Ammon's horn (tissue), 1 donor: ENCODE measurements at regions not wholly inside any gene's neighbourhood (a gene's known extent, or its start where the extent isn't known, plus 50 kb on each side); places are given as distances from the start of the nearest gene placed in this dataset.
A peak's percentile ranks its signal among the peaks of the same experiment; 100 is the strongest.

Experiments
- DNase-seq: peaks from one replicate; pipeline ENCODE4 v3.0.0-alpha.2; 2016; ENCODE audit warnings: low spot score

DNA sequence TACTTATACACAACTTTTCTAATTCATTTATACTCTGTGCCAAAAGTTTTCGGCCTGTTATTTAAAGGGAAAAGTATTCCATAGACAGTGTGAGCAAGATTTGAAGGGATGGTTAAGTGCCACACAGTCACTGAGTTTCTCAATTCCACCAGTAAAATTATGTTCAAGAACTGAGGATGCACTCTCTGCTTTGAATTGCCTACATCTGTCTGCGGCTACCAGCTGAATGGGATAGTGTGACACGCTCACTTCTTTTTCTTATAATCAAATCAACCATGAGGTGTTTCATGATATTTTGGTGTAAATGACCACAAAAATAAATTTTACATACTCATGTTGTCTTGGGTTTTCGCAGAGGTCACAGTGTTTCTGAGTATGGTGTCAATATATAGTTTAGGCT is 218.4 kb upstream of the TMEM161B start:
- DNase-seq = no peak

DNA sequence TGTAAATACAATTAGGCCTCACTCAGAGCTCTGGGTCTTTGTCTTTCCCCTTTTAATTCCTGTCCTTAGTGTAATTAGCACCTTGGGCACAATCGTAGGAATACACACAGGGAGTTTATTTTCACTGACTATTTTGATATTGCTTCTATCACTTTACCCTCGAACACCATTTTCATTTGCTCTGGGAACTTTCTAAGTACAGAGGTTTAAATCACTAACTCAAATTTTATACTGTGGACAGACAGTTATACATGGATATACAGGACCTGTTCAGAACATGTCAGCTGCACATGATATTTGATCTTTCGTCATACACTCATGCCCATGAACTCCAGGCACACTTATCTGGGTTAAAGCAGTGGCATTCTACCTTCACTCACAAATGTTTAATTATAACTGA is 217.8 kb upstream of the TMEM161B start:
- no peak for DNase-seq

DNA sequence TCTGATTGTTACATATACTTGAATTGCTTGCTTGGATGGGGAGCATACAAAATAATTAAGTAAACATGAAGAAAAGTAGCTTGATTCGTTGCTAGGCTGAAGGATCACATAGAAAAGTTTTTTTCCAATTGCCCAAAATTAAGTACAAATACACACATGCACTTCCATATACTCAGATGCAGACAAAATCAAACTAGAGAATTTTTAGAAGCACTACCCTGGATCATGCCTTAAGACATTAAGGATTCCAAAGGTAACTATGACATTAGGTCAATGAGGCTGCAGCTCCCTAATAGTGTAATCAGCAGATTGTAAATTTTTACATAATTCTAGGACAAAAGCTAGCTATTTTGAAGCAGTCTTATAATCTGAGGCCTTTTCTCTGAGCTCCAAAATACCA is 216.9 kb upstream of the TMEM161B start:
- DNase-seq = no peak

DNA sequence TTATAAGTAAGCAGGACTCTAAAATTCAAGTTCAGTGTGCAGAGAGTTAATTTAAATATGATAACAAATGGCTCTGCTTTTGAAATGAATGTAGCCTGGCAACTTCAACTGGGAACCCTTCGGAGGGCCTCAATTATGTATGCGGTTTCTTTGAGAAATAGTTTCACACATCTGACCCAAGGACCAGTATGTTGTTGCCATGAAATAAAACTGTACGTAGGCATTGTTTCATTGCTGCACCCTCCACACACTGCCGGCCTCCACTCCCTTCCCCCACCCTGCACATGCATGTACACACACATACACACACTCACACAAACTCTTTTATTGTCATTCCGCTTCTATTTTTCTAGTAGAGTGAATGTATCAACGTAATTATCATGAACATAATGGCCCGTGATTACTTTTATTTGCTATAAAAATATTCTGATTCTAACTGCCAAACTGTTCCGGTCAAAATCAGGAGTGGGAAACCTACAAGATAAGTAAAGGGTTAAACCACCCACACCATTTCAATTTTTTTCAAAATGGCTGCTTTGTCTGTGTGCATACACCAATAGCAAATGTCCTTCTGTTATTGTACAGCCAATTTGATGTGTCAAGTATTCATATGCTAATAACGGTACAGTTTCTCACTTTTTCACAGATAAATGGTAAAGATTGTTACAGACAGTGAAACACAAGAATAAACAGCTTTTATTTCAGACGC is 215.5 kb upstream of the TMEM161B start:
- DNase-seq = peak; percentile 16

DNA sequence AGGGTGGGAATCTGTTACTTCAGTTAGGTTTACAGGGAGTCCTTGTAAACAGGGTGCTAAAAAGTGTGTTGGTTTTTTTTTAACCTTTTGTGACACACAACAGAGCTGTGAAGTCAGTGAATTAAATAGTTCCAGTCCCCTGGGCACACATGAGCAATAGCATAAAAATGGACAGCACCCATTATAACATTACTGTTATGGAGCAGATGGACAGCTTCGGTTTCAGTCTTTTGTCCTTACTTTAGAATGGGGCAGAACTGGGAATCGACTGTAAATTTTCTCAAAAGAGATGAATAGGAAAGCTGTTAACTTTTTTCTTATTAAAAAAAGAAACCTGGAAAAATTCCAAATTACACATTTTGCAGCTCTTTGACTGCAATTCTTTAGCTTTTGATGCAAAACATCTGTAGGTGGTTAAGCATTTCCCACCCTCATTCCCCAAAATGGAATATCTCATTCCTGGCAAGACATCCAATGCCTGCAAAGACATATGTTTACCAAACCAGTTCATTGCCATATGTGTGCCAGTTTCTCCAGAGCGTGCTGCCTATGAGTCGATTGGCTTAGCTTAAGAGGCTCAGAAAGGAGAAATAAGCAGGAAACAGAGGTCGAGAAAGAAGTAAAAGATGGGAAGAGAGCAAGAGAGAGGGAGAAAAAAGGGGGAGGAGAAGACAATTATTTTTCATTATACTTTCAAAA is 212.3 kb upstream of the TMEM161B start:
- DNase-seq = peak; percentile 24

DNA sequence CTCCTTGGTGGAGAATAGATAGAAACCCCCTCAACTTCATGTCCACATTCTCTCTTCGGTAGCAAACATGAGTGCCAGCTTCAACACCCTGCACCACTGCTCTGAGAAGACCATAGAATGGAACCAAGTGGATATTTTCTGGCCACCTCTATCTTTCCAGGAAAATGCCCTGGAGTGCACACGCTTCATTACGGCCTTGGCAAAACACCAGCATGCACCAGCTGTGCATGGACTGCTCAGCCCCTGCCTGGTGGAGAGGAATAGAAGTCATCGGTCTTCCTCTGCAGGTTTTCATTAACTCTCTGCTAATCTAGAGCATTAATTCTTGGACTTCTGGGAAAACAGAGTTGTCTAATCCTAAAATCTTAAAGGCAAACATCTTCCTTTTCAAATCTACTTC is 211.6 kb upstream of the TMEM161B start:
- DNase-seq = peak; percentile 40

DNA sequence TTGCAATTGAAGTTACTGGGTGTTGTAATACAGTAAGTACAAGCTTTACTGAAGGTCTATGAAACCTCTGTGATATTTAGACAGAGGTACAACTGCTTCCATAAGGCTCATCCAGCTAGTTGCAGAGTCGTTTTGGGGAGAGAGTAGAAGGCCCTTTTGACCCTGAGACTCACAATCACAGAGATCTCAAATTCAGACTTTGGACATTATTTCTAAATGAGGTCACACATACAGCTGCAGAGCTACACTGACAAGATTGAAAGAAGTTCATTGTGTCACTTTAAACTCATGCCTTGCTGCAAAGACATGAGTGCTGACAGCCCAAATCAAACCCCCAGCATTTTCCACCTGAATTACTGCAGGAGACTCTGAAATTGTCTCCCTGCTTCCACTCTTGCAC is 205.9 kb upstream of the TMEM161B start:
- peak; percentile 27 for DNase-seq

DNA sequence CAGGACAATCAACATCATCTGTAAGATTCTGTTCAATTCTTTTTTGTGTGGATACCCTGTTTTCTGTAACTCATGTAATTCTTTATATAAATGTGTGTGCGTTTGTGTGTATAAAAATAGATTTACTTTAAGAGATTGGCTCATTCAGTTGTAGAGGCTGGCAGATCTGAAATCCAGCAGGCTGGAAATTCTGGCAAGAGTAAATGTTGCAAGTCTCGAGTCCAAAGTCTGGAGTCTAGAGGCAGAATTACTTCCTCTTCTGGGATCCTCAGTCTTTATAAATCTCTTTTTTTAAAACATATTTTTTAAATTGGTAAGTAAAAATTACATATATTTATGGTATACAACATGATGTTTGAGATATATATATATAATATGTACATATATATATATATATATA is 202.1 kb upstream of the TMEM161B start:
- no peak for DNase-seq

DNA sequence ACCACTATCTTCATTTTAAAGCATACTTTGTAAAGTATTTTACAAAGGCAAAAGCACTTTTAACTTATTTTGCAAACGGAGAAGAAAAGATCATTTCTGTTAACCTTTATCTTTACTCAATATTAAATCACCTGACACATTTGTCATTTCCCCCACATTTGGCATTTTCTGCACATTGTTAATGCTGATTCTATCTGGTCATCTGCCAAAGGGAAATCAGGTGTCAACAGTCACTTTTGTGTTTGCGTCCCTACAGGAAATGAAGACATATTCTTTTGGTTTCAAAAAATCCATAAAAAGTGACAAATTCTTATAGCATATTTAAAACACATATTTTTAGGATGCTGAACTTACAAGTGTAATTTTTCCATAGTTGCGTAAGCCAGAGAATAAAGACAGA is 191.3 kb upstream of the TMEM161B start:
- no peak for DNase-seq

DNA sequence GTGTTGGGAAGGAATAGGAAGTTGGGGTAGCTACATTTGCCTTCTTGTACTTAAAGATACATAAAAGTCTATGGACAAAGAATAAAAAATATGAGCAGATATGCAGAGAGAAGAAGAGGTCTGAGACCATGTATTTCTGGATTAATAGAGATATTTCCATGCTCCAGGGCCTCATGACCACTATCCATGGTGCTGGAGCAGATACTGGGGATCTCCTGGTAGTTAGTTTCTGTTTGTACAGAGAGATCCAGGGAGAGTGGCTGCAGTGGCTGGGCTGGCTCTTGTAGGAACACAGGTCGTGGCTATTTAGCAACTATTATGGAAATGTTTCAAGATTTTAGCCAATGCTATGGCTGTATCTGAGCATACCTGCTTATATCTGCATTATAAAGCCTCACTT is 184.2 kb upstream of the TMEM161B start:
- no peak for DNase-seq

DNA sequence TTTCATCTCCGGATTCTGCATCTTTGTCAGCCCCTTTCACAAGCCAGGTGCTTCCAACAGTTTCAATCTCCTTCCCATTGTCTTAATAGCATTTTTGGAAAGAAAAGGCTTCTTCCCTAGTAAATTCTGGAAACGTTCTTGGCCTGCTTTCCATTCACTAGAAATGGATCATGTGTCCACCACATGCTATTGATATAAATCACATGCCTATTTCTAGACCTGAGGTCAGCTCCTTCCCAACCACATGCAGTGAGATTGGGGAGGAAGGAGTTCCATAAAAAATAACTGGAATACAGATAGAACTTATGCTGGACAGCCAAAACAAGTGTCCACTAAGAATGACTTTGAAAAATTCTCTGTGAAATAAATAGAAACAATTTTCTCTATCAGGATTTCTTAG is 181.6 kb upstream of the TMEM161B start:
- DNase-seq = no peak

DNA sequence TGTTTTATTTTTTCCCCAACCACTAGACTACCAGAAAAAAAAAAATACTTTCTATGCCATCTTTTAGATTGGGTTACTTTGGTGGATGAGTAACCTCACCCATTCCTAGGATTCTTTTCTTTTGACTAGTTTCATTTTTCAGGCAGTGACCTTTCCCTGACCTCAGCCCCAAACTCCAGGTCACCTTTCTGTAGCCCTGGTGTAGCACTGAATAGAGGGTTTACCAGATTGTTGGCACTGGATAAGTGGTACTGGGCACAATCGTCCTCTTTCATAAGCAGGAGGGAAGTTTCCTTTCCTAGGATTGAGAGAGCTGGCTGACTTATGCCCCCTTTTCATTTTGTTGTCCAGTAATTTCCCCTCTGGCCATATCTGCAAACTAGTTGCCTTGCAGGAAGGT is 169.4 kb upstream of the TMEM161B start:
- peak; percentile 13 for DNase-seq

DNA sequence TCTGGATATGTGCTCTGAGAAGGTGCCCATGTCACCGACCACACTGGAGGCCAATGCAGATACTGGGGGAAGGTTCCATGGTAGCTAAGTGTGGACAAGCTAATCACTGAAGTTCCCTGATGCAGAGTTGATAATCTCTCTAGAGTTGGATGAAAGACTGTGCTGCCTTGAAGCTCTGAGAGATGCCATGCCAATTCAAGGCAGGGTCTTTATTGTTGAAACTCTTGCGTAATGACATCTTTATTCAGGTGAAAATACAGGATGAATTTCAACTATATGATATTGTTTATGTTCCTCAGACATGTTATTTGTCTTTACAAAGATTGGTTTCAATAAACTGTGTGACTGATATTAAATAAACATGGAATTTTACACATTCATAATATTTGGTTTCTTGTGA is 167.6 kb upstream of the TMEM161B start:
- no peak for DNase-seq

DNA sequence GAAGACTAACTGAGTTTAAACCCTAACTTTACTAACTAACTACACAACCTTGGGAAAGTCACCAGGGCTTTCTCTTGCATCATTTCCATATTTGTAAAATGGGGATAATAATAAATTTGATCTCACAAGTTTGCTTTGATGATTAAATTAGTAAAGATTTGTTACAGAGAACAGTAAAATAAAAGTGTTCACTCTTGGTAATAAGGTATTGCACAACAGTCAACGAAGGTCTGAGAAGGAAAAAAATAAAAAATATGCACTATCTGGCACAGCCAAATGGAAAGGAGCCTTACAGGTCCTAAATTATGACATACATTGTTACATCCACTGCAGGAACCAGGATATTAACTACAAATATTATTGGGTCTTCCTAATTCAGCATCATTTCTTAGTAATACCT is 160.0 kb upstream of the TMEM161B start:
- DNase-seq = no peak

DNA sequence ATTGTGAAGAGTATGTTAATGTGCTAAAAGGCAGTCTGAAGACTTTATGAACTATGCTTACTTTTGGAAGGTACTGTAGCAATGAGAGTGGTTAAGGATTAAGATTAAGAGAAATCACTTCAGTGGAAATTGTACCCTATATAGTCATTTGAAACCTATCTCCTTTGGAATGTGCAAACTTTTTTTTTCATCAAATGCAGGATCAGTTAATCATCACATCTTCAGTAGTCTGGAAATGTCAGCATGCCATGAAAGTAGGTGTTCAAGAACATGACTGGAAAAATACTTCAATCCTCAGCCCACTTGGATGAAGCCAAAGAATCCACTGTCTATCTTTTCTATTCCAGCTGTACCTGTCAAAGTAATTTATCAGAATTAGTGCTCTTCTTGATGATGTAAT is 157.8 kb upstream of the TMEM161B start:
- DNase-seq = no peak

DNA sequence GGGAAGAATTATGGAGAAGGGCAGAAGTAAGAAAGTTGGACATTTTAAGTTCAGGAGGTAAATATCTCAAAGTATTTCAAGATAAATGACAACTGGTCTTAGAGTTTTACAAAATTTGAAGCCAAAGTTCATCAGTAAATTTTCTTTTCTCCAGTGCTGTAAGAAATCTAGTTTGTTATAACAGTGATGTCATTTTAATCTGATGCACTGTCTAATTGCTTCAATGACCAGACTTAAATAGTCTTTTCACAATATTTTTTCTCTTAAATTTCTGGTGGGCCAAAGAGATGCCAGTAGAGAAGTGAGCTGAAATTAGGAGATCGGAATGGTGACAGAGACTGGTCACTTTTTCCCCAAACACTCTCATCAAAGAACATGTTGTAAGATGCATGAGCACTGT is 156.5 kb upstream of the TMEM161B start:
- DNase-seq = no peak

DNA sequence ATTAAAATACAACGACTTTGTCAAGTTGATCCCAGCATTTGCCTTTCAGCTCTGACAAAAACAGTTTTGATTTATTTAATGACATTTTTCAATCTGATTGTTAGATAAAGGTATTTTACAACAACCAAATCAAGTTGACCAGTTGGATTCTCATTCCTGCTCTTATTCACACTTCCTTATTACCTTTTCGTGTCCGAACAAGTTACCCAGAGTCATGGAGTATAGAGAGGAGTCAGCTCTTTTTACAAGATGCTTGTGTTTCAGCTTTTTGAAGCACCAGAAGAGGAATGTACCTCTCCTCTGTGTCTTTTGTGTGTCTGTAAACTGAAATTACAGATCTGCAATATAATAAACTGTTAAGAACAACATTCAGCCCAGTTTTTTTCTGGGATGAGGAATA is 151.3 kb upstream of the TMEM161B start:
- no peak for DNase-seq

DNA sequence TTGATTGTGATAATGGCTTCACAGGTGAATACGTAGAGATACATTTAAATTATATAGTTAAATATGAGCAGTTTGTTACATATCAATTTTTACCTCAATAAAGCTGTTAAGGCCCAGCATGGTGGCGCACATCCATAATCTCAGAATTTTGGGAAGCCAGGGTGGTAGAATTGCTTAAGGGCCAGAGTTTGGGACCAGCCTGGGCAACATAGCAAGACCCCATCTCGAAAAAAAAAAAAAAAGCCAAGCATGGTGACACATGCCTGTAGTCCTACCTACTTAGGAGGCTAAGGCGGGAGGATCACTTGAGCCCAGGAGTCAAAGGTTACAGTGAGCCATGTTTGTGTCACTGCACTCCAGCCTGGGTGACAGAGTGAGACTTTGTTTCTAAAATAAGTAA is 138.7 kb upstream of the TMEM161B start:
- DNase-seq = no peak

DNA sequence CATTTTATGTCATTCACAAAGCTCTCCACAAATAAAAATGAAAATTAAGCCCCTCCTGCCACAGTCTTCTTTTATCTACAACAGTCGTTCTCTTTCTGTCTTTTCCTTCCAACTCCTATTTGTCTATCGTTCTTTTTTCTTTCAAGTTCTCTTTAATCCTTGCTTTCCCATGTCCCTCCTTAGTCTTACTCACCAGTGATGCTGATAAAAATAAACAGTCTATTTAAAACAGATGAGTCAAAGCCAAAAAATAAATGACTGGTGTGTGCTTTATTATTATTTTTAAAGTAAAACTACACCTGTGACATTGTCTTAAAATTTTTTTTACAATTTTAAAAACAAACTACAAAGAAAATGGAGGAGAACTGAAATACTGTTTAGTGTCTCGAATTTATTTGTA is 137.1 kb upstream of the TMEM161B start:
- DNase-seq = no peak

DNA sequence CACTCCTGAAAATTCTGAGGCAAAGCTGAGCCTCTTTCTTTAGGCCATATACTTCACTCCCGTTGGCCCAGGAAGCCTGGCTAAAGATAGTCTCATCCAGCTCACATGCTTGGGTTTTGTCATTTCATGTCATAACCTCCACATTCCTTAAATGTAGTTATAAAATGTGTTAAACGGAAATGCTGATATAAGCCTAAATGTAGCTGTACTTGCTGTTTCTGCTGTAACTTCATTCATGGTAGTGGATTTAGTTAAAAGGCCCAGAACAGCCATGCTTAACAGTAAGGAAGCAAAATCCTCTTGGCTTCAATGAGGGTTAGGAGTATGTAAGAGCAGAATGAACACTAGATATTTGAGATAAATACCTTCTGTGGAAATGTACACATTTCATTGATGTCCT is 135.8 kb upstream of the TMEM161B start:
- DNase-seq = no peak

DNA sequence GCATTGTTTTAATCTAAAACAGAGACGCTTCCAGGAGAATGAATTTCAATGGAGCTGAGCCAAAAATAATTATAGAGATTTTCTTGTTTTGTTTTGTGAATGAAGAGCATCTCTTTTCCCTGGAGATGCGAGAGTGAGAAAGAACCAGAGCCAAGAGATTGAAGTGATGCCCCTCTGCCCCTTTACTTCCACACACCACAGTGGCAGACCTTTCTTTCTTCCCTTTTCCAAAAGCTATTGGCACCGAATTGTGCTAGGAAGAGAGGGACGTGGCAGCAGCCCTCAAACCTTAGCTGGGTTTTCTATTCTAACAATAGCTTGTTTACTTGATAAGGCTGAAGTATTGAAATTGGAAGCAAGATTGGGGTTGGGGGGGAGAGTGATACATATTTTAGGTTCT is 133.0 kb upstream of the TMEM161B start:
- DNase-seq = no peak

DNA sequence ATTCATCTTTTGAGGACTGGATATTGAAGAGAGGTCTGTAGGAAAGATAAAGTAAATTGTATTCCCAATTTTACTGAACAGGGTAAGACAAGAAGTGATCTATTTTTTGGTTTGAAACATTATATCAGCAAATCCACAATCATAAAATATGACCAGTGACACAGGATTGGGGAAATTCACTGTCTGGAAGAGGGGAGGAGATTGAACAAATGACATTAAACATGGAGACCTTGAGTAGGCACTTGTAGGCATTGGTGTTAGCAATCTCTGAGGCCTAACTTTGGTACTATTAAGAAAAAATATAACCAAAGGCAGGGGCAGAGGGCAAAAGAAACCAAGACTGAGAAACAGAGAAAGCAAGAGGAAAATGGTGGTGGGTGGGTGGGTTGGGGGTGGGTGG is 132.6 kb upstream of the TMEM161B start:
- no peak for DNase-seq

DNA sequence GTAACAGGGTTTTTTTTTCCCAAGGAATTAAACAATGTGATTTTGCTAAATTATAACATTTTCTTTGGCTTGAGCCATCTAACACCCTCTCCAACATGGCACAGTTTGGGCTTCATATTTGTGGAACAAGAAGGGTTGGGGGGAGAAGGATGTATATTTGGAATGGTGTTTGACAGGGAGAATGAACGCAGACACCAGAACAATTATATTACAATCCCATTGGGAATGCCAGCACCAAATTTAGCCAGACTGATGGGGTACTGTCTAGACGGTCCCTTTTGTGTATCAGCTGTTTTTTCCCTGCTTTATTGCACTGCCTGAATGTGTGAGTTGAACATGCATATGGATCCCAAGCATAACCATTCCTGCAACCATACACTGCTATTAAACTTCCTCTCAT is 130.9 kb upstream of the TMEM161B start:
- no peak for DNase-seq

DNA sequence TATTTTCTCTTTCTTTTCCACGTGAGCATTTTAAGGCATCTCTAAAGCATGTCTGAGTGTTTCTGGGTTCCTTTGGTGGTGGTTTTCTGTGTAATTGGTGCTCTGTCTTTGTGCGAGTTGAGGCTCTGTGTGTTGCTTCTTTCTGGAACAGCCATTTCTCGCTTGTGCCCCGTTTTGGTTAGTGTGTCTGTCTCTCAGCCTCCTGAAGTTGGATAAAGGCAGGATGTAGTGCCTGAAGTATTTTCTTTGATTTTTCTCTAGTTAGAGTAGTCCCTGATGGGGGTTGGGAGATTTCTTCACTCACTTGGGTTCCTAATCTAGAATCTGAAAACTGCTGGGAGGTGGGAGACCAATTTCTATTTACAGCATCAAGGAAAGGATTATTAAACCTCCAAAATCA is 129.7 kb upstream of the TMEM161B start:
- peak; percentile 58 for DNase-seq
